Adrenal gland (tissue), 5 donors: ENCODE measurements at regions not wholly inside any gene's neighbourhood (a gene's known extent, or its start where the extent isn't known, plus 50 kb on each side); places are given as distances from the start of the nearest gene placed in this dataset.

Experiments used
- CTCF ChIP-seq, 6 experiments: fragments of 450-650 bp in 4 of 6; fragments of 200-600 bp in 2 of 6; sonication (generic) in 1 of 6; IDR thresholded peaks; 1 replicate in 5 of 6; 2 replicates in 1 of 6; pipeline versions ENCODE4 v1.5.1 to v1.8.0; 2016 to 2021; ENCODE audit warnings: antibody characterized with exemption in 6 of 6, mild to moderate bottlenecking in 2 of 6, moderate library complexity in 1 of 6
- POLR2A ChIP-seq, 2 donors: fragments of 450-650 bp; IDR thresholded peaks; one replicate each; pipeline ENCODE4 v1.6.1; 2017; ENCODE audit warnings: antibody characterized with exemption in 2 of 2, mild to moderate bottlenecking in 2 of 2, moderate library complexity in 1 of 2
- donor health status: DM: no; HTN: no; CAD: no.

GRCh38 chr1:58932859-58933598 is 149.2 kb upstream of the JUN start:
- no peak for TF ChIP-seq CTCF (IDR thresholded peaks at IDR 0.05)
- TF ChIP-seq POLR2A (IDR thresholded peaks at IDR 0.05): no peak
